Neutrophil (primary cell): ENCODE measurements at regions not wholly inside any gene's neighbourhood (a gene's known extent, or its start where the extent isn't known, plus 50 kb on each side); places are given as distances from the start of the nearest gene placed in this dataset.

Experiments used
- H3K27ac ChIP-seq: fragments of 200-600 bp; sonication (generic); 2 replicates; pipeline ENCODE4 v1.5.1; 2016; ENCODE audit warnings: mild to moderate bottlenecking, moderate library complexity
- H3K27me3 ChIP-seq: fragments of 200-600 bp; sonication (generic); 2 replicates; pipeline ENCODE4 v1.6.0; 2016; ENCODE audit warnings: mild to moderate bottlenecking
- H3K36me3 ChIP-seq: fragments of 200-600 bp; sonication (generic); 2 replicates; pipeline ENCODE4 v1.5.1; 2017
- H3K4me1 ChIP-seq, 2 experiments: fragments of 200-600 bp in 1 of 2; sonication (generic) in 1 of 2; 1 replicate in 1 of 2; 2 replicates in 1 of 2; pipeline versions ENCODE4 v1.5.1 to v1.6.1; 2013 to 2016; ENCODE audit warnings: low read depth in 1 of 2, low read length in 1 of 2, mild to moderate bottlenecking in 1 of 2, moderate library complexity in 1 of 2; ENCODE audit not compliant: control insufficient read depth in 1 of 2, insufficient read depth in 1 of 2
- H3K4me3 ChIP-seq, 2 experiments: fragments of 200-600 bp in 1 of 2; sonication (generic) in 1 of 2; 1 replicate in 1 of 2; 2 replicates in 1 of 2; pipeline ENCODE4 v1.5.1; 2013 to 2016; ENCODE audit warnings: low read depth in 1 of 2, low read length in 1 of 2, mild to moderate bottlenecking in 1 of 2, moderate library complexity in 1 of 2
- H3K9me3 ChIP-seq: fragments of 200-600 bp; sonication (generic); 2 replicates; pipeline ENCODE4 v1.5.1; 2016
- TF ChIP-seq, protein P1 (sequence below): fragments of 200-600 bp; sonication (generic); IDR thresholded peaks from 2 replicates; pipeline ENCODE4 v1.5.1; 2016; ENCODE audit warnings: antibody characterized with exemption

DNA sequence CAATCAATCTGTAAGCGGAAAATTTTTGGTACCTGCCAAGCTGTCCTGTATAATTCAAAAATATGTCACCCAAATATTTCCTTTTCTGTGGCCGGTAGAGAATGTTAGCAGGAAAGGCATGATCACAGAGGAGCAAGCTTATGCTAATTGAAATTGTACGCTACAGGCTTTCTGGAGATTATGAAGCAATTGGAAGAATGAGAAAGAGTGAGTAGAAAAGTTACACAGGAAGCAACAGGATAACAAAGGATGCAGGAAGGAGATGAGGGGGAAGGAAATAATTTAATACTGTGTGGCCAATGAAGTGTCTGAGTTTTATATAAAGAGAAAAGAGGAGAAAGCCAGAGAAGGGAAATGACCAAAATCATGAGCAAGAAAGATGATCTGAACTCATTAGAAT, 627.2 kb upstream of the STXBP6 start:
- no peak overlapping the region for H3K4me3 ChIP-seq
- H3K27me3 ChIP-seq, result no peaks in the 10 kb centered on the region
- TF ChIP-seq, protein P1, sequence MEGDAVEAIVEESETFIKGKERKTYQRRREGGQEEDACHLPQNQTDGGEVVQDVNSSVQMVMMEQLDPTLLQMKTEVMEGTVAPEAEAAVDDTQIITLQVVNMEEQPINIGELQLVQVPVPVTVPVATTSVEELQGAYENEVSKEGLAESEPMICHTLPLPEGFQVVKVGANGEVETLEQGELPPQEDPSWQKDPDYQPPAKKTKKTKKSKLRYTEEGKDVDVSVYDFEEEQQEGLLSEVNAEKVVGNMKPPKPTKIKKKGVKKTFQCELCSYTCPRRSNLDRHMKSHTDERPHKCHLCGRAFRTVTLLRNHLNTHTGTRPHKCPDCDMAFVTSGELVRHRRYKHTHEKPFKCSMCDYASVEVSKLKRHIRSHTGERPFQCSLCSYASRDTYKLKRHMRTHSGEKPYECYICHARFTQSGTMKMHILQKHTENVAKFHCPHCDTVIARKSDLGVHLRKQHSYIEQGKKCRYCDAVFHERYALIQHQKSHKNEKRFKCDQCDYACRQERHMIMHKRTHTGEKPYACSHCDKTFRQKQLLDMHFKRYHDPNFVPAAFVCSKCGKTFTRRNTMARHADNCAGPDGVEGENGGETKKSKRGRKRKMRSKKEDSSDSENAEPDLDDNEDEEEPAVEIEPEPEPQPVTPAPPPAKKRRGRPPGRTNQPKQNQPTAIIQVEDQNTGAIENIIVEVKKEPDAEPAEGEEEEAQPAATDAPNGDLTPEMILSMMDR, result no peak
- no peak overlapping the region for H3K27ac ChIP-seq
- H3K36me3 ChIP-seq, result no peaks in the 10 kb centered on the region
- no peaks in the 10 kb centered on the region for H3K9me3 ChIP-seq
- H3K4me1 ChIP-seq, result no peaks in the 10 kb centered on the region

DNA sequence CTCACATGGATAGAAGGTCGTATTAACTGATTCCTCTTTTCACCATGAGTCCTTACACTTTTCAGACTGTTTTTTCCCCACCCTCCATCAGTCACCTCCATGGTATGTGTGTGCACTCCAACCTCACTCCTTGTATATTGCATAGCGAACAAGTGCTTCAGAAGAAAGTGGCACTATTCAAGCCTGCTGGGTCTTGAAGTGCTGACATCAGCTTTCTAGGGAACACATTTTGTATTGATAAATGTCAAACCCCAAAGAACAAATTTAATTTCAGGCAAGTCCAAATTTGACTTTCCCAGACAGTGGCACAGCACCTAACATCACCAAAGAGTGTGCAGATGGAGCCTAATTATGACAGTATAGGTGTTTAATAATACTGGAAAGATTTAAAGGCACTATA, 617.4 kb upstream of the STXBP6 start:
- H3K4me1 ChIP-seq, result no peaks in the 10 kb centered on the region
- no peaks in the 10 kb centered on the region for H3K27me3 ChIP-seq
- no peaks in the 10 kb centered on the region for H3K36me3 ChIP-seq
- TF ChIP-seq, protein P1, result no peak
- H3K27ac ChIP-seq, result no peak overlapping the region
- no peaks in the 10 kb centered on the region for H3K9me3 ChIP-seq
- H3K4me3 ChIP-seq, result no peak overlapping the region

DNA sequence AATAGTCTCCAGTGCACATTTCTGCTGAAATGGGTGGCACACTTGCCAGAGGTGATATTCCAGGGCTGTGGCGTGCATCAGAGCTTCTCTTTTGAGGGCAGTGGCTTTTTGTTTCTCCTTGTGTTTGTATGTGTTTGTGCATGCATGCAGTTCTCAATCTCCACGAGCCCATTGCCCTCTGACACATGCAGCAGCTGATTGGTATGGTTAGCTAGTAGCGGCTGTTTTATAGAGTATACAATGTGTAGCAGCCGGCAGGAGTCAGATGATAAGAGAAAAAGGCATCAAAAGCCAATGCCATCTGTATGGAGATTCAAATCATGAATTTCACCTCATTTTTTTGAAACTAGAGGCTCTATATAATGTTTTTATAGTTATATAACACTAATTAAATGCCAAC, 616.9 kb upstream of the STXBP6 start:
- Histone ChIP-seq H3K9me3 (no peaks in the 10 kb centered on the region), H3K27ac (no peak overlapping the region), H3K4me3 (no peak overlapping the region), H3K36me3 (no peaks in the 10 kb centered on the region), H3K27me3 (no peaks in the 10 kb centered on the region), H3K4me1 (no peaks in the 10 kb centered on the region)
- TF ChIP-seq, protein P1, result no peak

DNA sequence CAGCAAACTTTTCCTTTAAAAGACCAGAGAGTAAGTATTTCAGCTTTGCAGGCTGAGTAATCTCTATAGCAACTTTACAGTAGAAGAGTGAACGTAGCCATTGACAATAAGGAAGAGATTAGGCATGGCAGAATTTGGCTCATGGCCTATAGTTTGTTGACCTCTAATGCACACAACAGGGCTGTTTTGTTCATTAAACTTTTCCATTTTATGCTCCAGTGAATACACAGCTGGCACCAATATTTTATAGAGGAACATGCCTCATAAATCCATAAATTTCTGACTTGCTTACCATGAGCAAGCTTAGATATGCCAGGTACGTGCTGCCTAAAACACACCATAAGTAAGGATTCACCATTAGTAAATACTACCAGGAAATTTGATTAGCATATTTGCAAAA, 609.0 kb upstream of the STXBP6 start:
- no peak overlapping the region for H3K4me3 ChIP-seq
- no peaks in the 10 kb centered on the region for H3K36me3 ChIP-seq
- TF ChIP-seq, protein P1, result no peak
- H3K9me3 ChIP-seq, result no peaks in the 10 kb centered on the region
- H3K27me3 ChIP-seq, result no peaks in the 10 kb centered on the region
- H3K27ac ChIP-seq, result no peak overlapping the region
- H3K4me1 ChIP-seq, result no peaks in the 10 kb centered on the region

DNA sequence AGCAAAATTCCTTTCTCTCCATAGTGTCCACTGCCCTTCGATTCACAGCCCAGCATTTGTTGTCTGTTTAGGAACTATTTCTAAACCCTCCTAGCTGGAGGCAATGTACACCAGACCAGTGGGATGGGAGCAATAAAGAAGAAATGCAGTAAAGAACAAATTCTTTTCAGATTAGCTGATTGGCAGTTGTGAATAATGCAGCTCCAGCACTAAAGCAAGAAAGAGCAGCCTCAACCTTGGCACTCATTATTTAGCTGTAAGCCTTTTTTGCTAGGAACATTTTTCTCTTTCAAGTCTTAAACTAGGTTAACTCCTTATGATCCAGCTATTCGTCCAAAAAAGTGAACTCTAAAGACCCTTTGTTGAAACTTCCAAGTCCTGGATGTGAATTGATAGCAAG, 580.5 kb upstream of the STXBP6 start:
- Histone ChIP-seq H3K4me1 (no peaks in the 10 kb centered on the region), H3K36me3 (no peaks in the 10 kb centered on the region), H3K27ac (no peak overlapping the region), H3K9me3 (no peaks in the 10 kb centered on the region), H3K27me3 (no peaks in the 10 kb centered on the region), H3K4me3 (no peak overlapping the region)
- TF ChIP-seq, protein P1, result no peak

DNA sequence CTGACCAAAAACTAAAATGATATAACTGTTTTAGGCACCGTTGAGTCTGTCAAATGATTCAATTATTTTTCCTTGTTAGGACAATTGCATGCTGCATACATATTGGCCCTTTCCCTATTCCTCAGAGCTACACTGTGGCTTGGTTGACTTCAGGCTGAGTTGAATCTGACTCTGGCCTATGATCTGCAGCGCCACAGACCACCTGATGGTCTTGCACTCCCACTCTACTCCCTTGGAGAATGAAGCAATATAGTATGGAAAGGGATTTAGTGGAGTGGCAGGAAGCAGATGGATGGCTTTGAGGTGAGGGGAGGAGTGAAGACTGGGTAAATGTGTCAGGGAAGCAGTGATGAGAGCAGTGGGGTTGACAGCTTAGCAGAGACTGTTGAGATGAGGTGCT, 579.0 kb upstream of the STXBP6 start:
- Histone ChIP-seq H3K4me3 (no peak overlapping the region), H3K4me1 (no peaks in the 10 kb centered on the region), H3K27me3 (no peaks in the 10 kb centered on the region), H3K27ac (no peak overlapping the region), H3K9me3 (no peaks in the 10 kb centered on the region), H3K36me3 (no peaks in the 10 kb centered on the region)
- TF ChIP-seq, protein P1, result no peak
